GM23248 (cell line): ENCODE measurements at regions not wholly inside any gene's neighbourhood (a gene's known extent, or its start where the extent isn't known, plus 50 kb on each side); places are given as distances from the start of the nearest gene placed in this dataset.

ENCODE experiments used
- DNase-seq: peaks from one replicate; pipeline ENCODE4 v3.0.0-alpha.2; 2015
- H2AFZ ChIP-seq: fragments of 200-600 bp; sonication (generic); 2 replicates; pipeline ENCODE4 v1.6.1; 2016; ENCODE audit warnings: antibody characterized with exemption
- H3F3A ChIP-seq: fragments of 200-600 bp; sonication (generic); 2 replicates; pipeline ENCODE4 v1.6.1; 2016; ENCODE audit warnings: mild to moderate bottlenecking, antibody characterized with exemption, mixed run types; ENCODE audit not compliant: insufficient read depth
- H3K27ac ChIP-seq: fragments of 200-600 bp; sonication (generic); 2 replicates; pipeline ENCODE4 v1.5.1; 2016; ENCODE audit warnings: mild to moderate bottlenecking
- H3K27me3 ChIP-seq: fragments of 200-600 bp; sonication (generic); replicated peaks from 2 replicates; pipeline ENCODE4 v1.6.1; 2016; ENCODE audit warnings: mild to moderate bottlenecking; ENCODE audit not compliant: insufficient read depth
- H3K36me3 ChIP-seq: fragments of 200-600 bp; sonication (generic); 2 replicates; pipeline ENCODE4 v1.6.1; 2016; ENCODE audit warnings: low read depth, mild to moderate bottlenecking
- H3K4me1 ChIP-seq: fragments of 200-600 bp; sonication (generic); 2 replicates; pipeline ENCODE4 v1.6.1; 2016; ENCODE audit warnings: mild to moderate bottlenecking; ENCODE audit not compliant: insufficient read depth
- H3K4me2 ChIP-seq: fragments of 200-600 bp; sonication (generic); one replicate; pipeline ENCODE4 v1.6.1; 2016; ENCODE audit warnings: mild to moderate bottlenecking; ENCODE audit not compliant: unreplicated experiment
- H3K4me3 ChIP-seq: fragments of 200-600 bp; sonication (generic); 2 replicates; pipeline ENCODE4 v1.5.1; 2016; ENCODE audit warnings: mild to moderate bottlenecking
- H3K79me2 ChIP-seq: fragments of 200-600 bp; sonication (generic); 2 replicates; pipeline ENCODE4 v1.6.1; 2016; ENCODE audit warnings: mild to moderate bottlenecking; ENCODE audit not compliant: insufficient read depth
- H3K9ac ChIP-seq: fragments of 200-600 bp; sonication (generic); 2 replicates; pipeline ENCODE4 v1.6.1; 2016; ENCODE audit warnings: mild to moderate bottlenecking
- H3K9me2 ChIP-seq: fragments of 200-600 bp; sonication (generic); 2 replicates; pipeline ENCODE4 v1.6.1; 2016; ENCODE audit warnings: mixed run types, mild to moderate bottlenecking, moderate library complexity; ENCODE audit not compliant: insufficient read depth
- H3K9me3 ChIP-seq: fragments of 200-600 bp; sonication (generic); one replicate; pipeline ENCODE4 v1.6.1; 2017; ENCODE audit warnings: low read depth
- H4K20me1 ChIP-seq: fragments of 200-600 bp; sonication (generic); 2 replicates; pipeline ENCODE4 v1.6.0; 2016; ENCODE audit not compliant: insufficient read depth
- EZH2 ChIP-seq: fragments of 200-600 bp; sonication (generic); IDR thresholded peaks from 2 replicates; pipeline ENCODE4 v1.6.1; 2018; ENCODE audit warnings: antibody characterized with exemption, mild to moderate bottlenecking; ENCODE audit not compliant: insufficient read depth, poor library complexity, severe bottlenecking
- EZH2phosphoT487 ChIP-seq: fragments of 200-600 bp; sonication (generic); IDR thresholded peaks from 2 replicates; pipeline ENCODE4 v1.6.1; 2018; ENCODE audit warnings: antibody characterized with exemption, moderate library complexity, mild to moderate bottlenecking, low read depth; ENCODE audit not compliant: insufficient read depth
- WGBS, 2 experiments: methylation state at CpG; one replicate each; pipeline ENCODE4 v1.1.6; 2015 to 2017; ENCODE audit warnings: low lambda C conversion rate in 2 of 2, low coverage in 1 of 2; ENCODE audit errors: missing lambda C conversion rate in 2 of 2; 5-methylcytosine and 5-hydroxymethylcytosine counted together
- in situ Hi-C: fragments of 300-500 bp; cut with MboI; formaldehyde crosslinking; loops from 2 replicates; pipeline ENCODE4 v1.15.0; 2020

GRCh38 chr13:48778610-48779009, 124.9 kb downstream of the CYSLTR2 start:
- 0 out of 2 replicates have a peak, but pooled peaks cover 5% of the 10 kb centered on the region for H3K36me3 ChIP-seq
- no peak overlapping the region for H3K4me2 ChIP-seq
- peaks cover 29% of the 10 kb centered on the region for H3F3A ChIP-seq
- H3K27ac ChIP-seq: no peak overlapping the region
- peaks cover 3% of the 10 kb centered on the region for H3K9me3 ChIP-seq
- WGBS, 2 experiments: 23 to 29% methylated on average over 3 of the region's 3 CpGs
- no peaks in the 10 kb centered on the region for H4K20me1 ChIP-seq
- no peaks in the 10 kb centered on the region for H3K27me3 ChIP-seq
- no peak for DNase-seq
- peaks cover 27% of the 10 kb centered on the region for H3K4me1 ChIP-seq
- in situ Hi-C loops: no loop called here
- no peaks in the 10 kb centered on the region for H3K79me2 ChIP-seq
- no peak overlapping the region for H3K9ac ChIP-seq
- H2AFZ ChIP-seq: no peak overlapping the region
- no peak overlapping the region for H3K4me3 ChIP-seq
- no peaks in the 10 kb centered on the region for H3K9me2 ChIP-seq
- TF ChIP-seq EZH2: no peak
- no peak for TF ChIP-seq EZH2phosphoT487

DNA sequence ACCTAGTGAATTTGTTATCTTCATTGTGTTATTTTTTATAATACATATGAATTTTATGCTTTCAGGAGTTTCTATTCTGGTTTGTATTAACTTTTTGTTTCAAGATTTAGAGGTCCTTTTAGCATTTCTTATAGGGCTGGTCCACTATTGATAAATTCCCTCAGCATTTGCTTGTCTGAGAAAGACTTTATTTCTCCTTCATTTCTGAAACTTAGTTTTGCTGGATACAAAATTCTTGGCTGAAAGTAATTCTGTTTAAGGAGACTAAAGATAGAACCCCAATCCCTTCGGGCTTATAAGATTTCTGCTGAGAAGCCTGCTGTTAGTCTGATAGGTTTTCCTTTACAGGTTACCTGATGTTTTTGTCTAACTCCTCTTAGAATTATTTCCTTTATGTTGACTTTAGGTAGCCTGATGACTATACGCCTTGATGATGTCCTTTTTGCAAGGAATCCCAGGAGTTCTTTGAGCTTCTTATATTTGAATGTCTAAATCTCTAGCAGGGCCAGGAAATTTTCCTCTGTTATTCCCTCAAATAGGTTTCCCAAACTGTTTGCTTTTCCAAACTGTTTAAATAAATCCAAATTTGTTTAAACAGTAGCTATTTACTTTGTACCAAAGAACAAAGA, 127.1 kb downstream of the CYSLTR2 start:
- Histone ChIP-seq H3F3A (peaks cover 20% of the 10 kb centered on the region), H3K27me3 (no peaks in the 10 kb centered on the region), H3K79me2 (no peaks in the 10 kb centered on the region), H3K4me2 (no peak overlapping the region), H3K9me2 (no peaks in the 10 kb centered on the region), H3K27ac (no peak overlapping the region), H3K9me3 (peaks cover 3% of the 10 kb centered on the region), H3K9ac (no peak overlapping the region), H2AFZ (no peak overlapping the region), H4K20me1 (no peaks in the 10 kb centered on the region), H3K4me3 (no peak overlapping the region), H3K4me1 (peaks cover 16% of the 10 kb centered on the region), H3K36me3 (0 out of 2 replicates have a peak, but pooled peaks cover 5% of the 10 kb centered on the region)
- WGBS, 2 experiments: 91 to 94% methylated on average over 2 of the region's 2 CpGs
- no peak for DNase-seq
- TF ChIP-seq EZH2phosphoT487 (no peak), EZH2 (no peak)
- in situ Hi-C loops: no loop called here

DNA sequence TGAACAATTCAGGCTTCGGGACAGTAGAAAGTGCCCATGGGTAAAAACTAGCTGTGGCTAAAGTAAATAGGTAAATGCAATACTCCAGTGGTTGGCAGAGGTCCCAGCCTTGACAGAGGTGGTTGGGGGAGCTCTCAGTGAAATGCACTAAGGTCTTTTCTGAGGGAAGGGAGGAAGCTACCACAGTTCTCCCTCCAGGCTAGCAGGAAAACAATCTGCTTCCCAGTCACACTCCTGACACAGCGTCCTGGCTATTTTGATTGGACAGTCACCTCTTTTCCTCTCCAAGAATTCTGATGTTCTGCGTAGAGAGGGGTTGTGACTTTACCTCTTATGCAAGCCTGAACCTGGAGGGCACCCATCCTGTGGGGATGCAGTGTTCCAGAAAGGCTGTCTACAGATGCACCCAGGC, 128.7 kb downstream of the CYSLTR2 start:
- WGBS, 2 experiments: 97 to 99% methylated on average over 3 of the region's 3 CpGs
- Histone ChIP-seq H2AFZ (no peak overlapping the region), H4K20me1 (no peaks in the 10 kb centered on the region), H3K79me2 (no peaks in the 10 kb centered on the region), H3K9me3 (peaks cover 3% of the 10 kb centered on the region), H3F3A (0 out of 2 replicates have a peak, but pooled peaks cover 10% of the 10 kb centered on the region), H3K27ac (no peak overlapping the region), H3K9ac (no peak overlapping the region), H3K4me3 (no peak overlapping the region), H3K4me2 (no peak overlapping the region), H3K9me2 (no peaks in the 10 kb centered on the region), H3K4me1 (peaks cover 10% of the 10 kb centered on the region), H3K36me3 (0 out of 2 replicates have a peak, but pooled peaks cover 5% of the 10 kb centered on the region), H3K27me3 (no peaks in the 10 kb centered on the region)
- DNase-seq: no peak
- in situ Hi-C loops: no loop called here
- TF ChIP-seq EZH2phosphoT487 (no peak), EZH2 (no peak)

DNA sequence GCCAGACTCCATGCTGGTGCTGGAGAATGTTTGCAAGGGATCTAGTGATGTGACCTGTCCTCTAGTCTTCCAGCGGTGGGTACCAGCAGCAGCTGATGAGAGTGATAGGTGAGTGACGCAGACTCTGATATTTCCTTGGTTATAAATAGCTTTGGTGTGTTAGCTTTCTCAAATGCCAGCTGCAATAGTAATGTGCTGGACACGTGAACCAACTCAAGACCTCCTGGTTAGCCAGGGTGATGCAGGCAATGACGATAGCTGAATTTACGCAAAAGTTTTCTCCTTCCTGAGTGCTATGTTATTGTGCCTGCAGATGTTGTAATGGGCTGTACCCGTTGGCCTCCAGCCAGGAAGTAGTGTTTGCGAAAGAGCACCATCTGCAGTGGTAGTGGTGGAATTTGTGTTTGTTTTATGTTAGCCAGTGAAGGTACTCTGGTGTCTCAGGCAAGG, 129.5 kb downstream of the CYSLTR2 start:
- Histone ChIP-seq H3K9ac (no peak overlapping the region), H3K9me2 (no peaks in the 10 kb centered on the region), H3K27me3 (no peaks in the 10 kb centered on the region), H3K4me1 (peaks cover 10% of the 10 kb centered on the region), H4K20me1 (no peaks in the 10 kb centered on the region), H3K36me3 (0 out of 2 replicates have a peak, but pooled peaks cover 5% of the 10 kb centered on the region), H3K4me3 (no peak overlapping the region), H3K9me3 (peaks cover 3% of the 10 kb centered on the region), H3K4me2 (peak overlapping the region; percentile 1), H3F3A (0 out of 2 replicates have a peak, but pooled peaks cover 10% of the 10 kb centered on the region), H2AFZ (no peak overlapping the region), H3K27ac (peak overlapping the region; percentile 53), H3K79me2 (no peaks in the 10 kb centered on the region)
- peak; percentile 96 for DNase-seq
- TF ChIP-seq EZH2 (no peak), EZH2phosphoT487 (no peak)
- 4 to 9% methylated on average over 7 of the region's 7 CpGs for WGBS, 2 experiments
- in situ Hi-C loops: no loop called here
